GM18517 (cell line): ENCODE measurements at regions not wholly inside any gene's neighbourhood (a gene's known extent, or its start where the extent isn't known, plus 50 kb on each side); places are given as distances from the start of the nearest gene placed in this dataset.
"Not testable (repeated sequence)": the region's sequence is repeated elsewhere in the genome, so short reads cannot be mapped to it uniquely, and the experiment has no call there.

Experiments
- ATAC-seq: cut with Tn5 transposase; IDR thresholded peaks from one replicate; pipeline ENCODE4 v1.9.1; 2021; ENCODE audit warnings: mild to moderate bottlenecking, moderate library complexity; ENCODE audit not compliant: unreplicated experiment

- ATAC-seq: no peak
Observed at GRCh38 chr12:24379433-24379832, 430.0 kb upstream of the SOX5 start.

DNA sequence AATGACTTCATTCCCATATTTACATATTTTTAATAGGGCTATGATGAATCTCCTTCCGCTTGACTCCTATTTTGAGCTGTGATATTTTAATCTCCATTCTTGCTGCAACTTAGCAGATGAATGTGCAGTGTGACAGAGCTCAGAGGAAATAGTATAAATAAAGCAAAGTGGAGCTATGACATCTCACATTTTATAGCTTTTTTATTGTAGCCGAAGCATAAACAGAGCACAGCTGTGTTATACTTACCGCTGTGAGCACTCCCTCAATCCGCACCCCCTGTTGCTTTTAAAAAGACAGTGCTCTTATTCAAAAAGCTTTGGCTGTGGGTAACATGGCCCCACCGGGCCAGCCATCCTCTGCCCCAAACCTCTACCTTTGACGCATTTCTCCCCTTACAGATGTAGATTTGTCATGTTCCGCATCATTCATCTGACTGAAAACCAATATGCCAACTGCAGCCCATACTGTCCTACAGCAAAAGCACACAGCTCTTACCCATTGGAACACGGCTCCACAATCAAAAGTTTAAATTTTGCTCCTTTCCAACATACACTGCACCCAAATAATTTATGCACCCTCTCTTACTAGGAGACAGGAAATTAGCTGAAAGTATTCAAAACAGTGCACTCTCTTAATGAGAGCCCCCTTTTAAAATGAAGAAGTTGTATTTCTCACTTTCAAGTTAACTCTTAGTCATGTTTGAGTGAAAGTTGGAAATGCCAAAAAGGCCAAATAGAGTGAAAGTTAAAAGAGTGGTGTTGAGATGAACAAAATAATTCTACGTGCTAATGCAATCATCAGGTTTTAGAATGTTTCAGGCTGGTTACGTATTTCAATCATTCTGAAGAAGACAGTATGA is 429.3 kb upstream of the SOX5 start:
- ATAC-seq: peak; percentile 85

DNA sequence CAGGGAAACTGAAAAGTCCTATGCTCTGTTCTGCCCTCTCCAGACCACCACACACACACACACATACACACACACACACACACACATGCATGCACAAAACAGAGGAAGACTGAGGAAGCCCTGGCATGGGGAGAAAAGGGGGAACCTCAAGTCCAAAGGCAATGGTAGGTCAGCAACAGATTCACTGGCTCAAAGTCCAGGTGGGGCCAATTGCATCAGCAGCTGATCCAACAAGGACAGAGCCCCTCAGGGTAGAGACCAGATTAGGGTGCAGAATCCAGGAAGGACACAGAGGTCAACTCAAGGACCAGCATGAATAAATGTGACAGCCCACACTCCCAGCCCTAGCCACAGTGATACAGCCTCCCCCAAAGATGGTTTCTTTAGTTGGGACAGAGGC is 425.0 kb upstream of the SOX5 start:
- no peak for ATAC-seq

- ATAC-seq: no peak
Observed at GRCh38 chr12:24373004-24373403, 423.5 kb upstream of the SOX5 start.

- ATAC-seq: no peak
Observed at GRCh38 chr12:24366514-24366913, 417.0 kb upstream of the SOX5 start.

- ATAC-seq: no peak
Observed at GRCh38 chr12:24364921-24365320, 415.5 kb upstream of the SOX5 start.

DNA sequence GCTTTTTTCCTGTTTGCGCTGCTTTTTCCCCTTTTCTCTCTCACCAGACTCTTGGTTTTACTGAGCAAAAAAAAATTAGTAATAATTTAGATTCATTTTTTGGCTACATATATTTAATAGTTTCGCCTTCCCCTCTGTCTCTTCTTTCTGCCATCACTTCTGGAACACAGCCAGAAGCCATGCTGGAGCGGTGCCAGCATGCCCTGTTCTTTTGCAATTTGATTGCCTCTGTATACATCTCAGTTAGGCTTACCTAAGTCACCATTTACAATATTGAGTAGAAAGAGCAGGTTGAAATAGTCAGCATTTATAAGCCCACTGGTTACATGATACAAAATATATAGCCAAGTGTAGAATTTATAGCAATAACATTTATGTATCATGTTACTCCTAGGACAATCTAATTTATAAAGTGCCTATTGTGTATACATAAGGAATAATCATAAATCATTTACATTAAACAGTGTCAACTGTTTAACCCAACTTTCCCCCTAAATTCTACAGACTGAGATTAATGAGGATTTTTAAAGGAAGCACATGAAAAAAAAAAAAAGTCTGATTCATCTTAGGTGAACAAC is 413.8 kb upstream of the SOX5 start:
- ATAC-seq: no peak

DNA sequence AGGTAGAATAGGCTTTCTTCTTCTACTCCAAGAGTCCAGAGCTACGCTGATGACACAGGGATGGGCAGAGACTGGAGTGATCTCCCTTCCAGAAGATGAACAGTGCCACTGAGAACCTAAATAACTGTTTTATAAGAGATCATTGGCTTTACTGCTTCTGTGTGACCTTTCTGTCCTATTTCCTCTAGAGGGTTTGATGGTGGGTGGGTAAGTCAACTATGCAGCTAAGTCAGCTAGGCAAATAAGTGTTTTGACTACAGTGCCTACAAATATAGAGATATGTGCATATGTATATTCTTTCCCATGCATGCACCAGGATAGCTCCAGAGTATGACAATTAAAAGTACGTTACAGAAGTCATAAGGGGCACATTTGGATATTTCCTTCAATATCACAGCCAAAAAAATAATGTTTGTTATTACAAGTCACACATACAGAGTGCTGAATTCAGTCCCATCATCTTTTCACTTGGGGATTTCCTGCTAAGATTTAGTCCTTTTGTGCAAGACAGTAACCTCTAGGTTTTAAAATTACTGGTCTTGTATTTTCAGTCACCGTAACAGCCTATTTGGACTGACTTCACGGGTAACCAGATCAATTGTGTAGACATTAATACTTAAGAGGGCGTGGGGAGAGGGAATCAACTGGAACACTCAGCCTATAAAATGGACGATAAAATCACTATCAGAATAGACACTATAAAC is 412.6 kb upstream of the SOX5 start:
- no peak for ATAC-seq

- ATAC-seq: peak; percentile 65
Observed at GRCh38 chr12:24360907-24361306, 411.4 kb upstream of the SOX5 start.

DNA sequence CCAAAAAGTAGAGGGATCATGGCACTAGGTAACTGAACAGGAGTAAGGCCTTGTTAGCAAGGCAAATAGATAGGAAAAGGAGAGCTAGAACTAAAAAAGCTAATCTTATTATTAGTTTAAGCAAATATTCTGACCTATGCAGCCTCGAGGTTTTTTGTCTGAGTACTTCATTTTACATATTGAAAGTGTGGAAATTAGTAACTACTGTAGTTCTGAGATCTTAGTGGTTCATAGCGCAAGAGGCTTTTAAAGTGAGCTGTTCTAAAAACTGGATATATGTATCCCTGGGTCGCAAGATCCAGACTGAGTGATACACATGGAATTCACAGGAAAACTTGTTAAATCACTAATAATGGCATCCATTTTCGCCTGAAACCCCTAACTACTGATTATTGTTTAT is 411.0 kb upstream of the SOX5 start:
- ATAC-seq: no peak

DNA sequence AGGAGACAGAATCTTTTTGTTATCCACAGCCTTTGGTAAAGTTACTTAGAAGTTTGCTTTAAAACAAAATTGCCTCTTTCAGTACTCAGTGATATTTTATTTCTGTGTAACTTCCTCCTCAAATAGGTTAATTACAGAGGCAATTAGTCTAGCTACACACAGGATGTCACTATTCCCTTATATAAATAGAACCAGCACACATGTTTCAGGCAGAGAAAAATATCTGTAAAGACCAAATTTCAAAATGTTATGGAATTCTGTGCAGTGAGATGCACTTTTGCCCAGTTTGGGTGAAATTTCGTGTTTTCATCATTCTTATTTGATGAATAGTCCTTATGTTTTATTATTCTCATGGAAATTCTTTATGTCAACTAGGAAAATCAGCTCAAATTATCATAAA is 410.6 kb upstream of the SOX5 start:
- no peak for ATAC-seq

DNA sequence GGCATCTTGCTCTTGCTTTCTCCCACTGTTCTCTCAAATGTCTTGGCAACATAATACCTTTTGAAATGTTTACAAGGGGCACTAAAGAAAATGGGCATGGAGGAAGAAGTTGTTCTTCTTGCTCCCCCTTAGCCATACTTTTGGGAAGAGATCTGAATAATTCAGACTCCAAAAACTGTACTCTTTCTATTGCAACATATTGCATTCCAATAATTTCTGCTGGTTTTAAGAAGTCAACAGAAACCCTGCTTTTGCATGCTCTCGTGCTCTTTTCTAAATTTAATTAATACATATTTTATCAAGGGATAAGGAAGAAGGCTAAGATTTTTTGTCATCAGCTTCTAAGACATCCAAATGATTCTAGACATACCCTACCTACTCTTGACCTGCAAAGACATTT is 409.9 kb upstream of the SOX5 start:
- ATAC-seq: no peak

DNA sequence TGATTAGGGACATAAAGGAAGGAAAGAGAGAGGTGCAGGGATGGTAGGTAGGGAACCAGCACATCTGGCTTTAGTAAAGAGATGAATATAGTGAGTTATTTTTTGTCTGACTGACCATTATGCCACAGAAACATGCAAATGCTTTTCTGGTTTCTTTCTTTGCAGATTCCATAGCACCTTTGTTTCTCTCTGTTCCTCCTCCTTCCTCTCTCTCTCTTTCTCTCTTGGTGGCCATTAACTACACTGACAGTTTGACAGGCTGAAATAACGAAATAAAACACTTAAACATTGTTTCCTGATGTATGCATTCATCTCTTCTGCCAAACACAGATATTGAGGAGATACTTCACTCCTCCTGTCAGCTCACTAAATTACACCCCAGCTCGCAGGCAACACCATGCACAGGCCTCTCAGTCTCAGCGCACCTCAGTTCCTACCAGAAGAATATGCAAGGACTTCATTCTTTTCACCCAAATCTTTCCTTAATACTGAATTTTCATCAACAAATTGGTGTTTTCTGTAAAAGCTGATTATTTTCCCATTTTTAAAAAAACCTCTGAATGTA is 406.9 kb upstream of the SOX5 start:
- ATAC-seq: peak; percentile 87

- no peak for ATAC-seq
Observed at GRCh38 chr12:24352363-24352762, 402.9 kb upstream of the SOX5 start.

- no peak for ATAC-seq
Observed at GRCh38 chr12:24349051-24349799, 399.8 kb upstream of the SOX5 start.

DNA sequence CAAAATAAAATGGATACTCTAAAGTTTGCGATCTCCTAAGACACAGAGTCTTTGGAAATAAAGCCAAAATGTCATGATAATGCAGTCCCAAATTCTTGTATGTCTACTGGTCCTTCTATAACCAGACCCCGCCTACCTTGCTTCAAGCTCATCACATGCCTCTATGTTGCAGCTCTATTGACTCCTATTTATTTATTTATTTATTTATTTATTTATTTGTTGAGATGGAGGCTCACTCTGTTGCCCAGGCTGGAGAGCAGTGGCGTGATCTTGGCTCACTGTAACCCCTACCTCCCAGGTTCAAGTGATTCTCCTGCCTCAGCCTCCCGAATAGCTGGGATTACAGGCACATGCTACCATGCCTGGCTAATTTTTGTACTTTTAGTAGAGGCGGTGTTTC is 398.7 kb upstream of the SOX5 start:
- ATAC-seq: not testable (repeated sequence)

GRCh38 chr12:24328261-24328660 is 378.8 kb upstream of the SOX5 start:
- no peak for ATAC-seq

DNA sequence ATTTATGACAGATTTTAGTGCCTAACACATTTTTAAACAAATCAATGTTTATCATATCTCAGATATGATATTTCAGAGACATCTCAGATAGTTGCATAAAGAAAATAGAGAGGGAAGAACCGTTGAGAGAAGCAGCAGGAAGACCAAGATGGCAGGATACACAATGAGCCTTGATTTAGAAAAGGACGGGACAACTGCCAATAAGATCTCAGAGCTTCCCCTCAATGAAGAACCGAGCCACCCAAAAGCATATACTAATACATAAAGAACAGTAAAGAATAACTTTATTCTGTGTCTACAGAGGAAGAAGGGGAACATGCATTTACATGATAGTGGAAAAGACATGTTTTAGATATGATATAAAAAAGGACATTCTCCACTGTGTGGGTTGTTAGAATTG is 375.9 kb upstream of the SOX5 start:
- no peak for ATAC-seq

- no peak for ATAC-seq
Observed at GRCh38 chr12:24307716-24308335, 358.4 kb upstream of the SOX5 start.

DNA sequence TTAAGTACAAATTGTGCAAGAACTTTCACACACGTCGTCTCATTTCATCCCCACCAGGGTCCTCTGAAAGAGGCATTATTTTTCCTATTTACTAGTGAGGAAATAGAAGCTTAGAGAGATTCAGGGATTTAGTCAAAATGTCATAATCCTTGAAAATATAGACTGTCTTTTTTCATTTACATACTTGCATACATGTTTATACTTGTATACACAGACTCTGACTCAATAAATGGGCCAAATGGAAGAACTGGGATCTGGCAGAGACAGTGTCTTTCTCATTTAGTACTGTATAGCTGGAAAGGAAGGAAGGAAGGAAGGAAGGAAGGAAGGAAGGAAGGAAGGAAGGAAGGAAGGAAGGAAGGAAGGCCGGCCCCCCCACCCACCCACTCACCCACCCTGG is 357.7 kb upstream of the SOX5 start:
- no peak for ATAC-seq

GRCh38 chr12:24306001-24306400 is 356.5 kb upstream of the SOX5 start:
- no peak for ATAC-seq
